Stimulated activated CD4-positive, alpha-beta T cell treated with anti-CD3 and anti-CD28 coated beads, Interleukin-12 subunit alpha, Interleukin-12 subunit beta, amount 100 ng/mL, for 4 hours (primary cell): ENCODE measurements at regions not wholly inside any gene's neighbourhood (a gene's known extent, or its start where the extent isn't known, plus 50 kb on each side); places are given as distances from the start of the nearest gene placed in this dataset.

Experiments
- DNase-seq: peaks from one replicate; pipeline ENCODE4 v3.0.0-alpha.2; 2020

DNA sequence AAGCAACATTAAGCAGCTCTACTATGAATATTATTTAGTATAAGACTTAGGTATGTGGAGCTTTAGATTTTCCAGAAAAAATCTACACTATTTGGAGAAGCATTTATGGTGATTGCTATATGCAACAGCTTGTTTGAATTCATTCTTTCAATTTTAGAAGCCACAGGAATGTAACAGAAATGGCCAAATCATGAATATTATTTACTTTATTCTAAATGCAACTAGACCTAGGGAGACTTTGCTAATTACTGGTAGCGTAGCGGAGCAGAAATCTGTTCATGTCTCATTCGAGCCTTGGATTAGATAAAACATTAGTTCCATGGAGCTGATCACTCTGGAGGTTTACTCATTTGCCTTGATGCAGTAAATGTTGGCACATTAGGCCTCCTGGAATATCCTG lies 290.2 kb downstream of the ZNF608 start:
- DNase-seq, result no peak

DNA sequence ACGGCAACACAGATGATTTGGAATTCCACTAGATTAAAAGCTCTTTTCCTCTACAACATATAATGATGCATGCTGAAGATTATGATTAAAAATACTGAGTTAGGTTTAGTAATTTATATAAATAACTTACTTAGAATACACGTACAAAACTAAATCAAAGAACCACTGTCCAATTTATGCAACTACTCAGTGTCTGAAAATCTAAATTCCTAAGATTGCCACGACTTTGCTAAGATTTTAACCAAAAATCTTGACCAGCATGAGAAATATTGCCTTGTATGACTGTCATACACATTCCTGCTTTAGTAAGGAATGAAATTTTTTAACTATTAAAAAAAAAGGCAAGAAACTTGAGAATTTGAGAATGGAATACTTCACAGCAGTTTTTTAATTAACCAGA lies 292.4 kb downstream of the ZNF608 start:
- no peak for DNase-seq

DNA sequence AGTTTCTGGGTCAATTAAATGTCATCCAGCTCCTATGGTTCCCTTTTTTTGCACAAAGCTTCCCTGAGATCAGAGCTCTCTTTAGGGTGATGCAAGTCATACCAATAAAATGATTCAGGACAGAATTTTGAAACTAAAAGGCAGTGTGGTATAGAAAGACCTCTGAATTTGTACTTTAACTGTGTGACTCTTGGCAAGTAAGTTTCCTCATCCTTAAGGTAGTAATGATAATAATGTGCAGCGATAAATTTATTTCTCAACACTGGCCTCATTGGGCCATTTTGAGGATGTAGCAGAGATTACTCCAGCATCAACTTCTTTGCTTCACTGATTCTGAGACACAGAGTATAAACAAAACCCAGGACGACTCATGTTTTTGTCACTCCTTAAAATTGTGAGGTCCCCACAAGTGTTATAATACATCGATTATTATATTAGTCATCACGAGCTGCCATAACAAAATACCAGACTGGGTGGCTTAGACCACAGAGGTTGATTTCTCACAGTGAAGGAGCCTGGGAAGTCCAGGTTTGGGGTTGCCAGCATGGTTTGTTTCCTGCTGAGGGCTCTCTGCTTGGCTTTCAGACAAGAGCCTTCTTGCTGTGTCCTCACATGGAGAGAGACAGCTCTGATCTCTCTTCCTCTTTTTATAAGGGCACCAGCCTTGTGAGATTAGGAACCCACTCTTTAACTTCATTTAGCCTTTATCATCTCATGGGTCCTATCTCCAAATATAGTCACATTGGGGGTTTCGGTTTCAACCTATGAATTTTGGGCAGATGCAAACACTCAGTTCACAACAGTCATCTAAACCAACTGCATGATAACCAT lies 293.0 kb downstream of the ZNF608 start:
- no peak for DNase-seq

DNA sequence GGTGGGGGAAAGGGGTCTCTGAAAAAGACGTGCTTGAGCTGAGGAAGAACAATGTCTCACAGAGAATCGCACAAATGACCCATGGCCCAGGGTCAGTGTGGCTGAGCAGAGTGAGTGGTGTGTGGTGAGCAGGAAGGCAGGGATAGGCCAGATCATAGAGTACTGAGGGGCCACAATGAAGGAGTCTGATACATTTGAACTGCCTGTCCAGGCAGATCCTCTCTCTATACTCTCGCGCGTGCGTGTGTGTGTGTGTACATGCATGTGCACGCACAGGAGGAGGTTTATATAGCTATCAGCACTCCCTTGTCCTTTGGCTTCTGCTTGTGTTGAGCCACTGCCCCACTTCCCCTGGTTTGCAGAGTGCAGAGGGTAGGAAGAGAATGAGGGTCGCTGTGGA lies 294.0 kb downstream of the ZNF608 start:
- DNase-seq, result no peak

DNA sequence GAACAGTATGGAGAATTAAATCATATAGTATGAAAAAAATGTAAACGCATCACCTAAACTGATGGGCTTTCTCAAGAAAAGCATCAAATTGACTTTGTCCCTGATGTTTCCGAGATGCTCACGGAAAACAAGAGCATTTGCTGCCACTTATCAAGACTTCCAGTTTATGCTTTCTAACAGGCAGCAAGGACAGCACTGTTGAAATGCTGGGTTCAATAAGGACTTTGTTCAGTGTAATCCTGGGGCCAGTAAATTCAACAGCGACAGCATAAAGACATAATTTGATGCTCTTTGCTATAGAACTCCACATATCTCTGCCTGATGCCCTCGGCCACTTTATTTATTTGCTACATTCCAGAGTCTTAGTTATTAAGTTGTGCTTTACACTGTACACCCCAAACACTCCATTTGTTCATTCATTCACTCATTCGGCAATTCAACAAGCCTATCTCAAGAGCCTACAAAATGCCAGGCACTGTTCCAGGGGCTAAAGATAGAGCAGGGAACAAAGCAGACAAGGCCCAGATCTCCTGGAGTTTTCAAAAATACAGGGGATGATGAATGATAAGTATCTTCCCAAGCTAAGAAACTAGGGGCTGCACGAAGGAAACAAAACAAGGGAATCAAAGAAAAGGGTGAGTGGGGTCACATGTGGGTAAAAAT lies 294.6 kb downstream of the ZNF608 start:
- no peak for DNase-seq

DNA sequence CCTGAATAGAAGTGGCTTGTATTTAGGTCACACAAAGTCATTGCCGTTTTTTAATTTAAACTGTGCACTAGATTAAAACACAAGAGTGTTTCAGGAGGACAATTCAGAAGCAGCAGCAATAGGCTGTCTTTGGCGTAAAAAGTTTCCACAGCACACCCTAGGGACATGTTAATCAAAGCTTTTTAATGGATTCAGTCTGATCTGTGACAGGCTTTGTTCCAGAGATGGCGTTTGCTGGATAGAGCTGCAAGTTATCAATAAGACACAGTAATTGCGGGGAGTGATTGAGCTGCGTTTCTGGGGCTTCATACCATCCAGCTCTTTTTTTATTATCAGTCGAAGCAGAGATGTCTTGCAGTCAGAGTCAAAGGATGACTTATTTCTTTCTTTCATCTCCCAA lies 300.3 kb downstream of the ZNF608 start:
- DNase-seq, result no peak

DNA sequence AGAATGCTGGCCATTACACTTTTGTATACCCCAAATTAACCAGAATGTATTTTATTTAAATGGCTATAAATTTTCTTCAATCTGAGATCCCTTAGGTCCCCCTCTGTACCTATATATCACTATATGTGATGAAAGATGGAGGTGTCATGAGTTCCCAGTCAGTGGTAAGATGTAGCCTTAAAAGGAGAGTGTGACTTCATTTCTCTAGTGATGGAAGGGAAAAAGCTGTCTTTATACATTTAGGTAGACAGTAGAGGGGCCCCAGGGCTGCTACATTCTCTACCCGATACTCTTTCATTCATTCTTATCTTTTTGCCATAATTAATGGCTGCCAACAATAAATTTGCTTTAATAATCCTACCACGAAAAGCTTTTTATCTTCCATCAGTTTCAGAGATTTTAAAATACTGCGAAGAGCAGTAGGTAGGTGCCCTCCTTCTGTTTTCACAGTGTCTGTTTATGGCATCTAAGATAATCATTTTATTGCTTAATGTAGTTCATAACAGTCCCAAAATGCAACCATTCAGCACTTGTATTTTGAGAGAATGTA lies 301.3 kb downstream of the ZNF608 start:
- DNase-seq, result no peak

DNA sequence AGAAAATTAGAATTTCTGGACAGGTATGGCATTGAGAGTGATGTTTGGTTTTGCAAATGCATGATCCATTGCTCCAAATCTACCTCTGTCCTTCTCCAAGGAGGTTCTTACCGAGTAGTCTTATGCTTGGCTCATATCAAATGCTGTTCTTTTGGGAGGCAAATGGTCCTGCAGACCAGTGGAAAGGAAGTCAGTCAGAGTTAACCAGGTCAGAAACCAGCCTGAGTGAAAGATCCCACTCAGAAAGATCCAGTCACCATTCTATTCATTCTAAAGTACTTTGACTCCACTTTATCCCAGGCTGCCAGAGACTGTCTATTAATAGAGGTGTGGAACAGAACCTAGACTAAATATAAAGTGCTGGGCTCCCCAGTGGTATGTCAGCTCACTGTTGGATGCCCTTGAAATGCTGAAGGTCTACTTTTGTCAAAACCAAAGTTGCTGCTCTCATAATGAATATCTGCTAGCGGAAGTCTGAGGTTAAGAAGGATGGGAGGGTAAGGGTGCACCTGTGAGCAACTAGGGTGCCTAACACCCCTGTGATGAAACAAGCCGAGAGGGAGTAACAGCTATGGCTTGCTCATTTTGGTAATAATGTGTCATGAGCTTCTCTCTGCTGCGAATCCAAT lies 302.2 kb downstream of the ZNF608 start:
- no peak for DNase-seq

DNA sequence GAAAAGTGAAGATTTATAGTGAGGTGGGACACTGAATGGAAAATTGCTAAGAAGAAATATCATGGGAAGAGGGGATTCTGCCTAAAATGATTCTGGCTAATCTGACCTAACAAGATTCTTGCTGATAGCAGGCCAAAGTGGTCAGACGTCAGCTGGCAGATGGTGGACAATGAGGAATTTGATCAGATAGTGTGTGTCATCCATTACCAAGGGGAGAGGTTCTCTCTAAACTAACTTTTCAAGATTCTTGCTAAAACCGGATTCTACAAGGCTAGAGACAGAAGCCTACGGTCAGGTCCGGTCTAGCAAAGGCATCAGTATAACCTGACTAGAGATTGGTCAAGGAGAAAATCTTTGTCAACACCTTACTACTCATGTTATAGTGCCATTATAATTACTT lies 306.0 kb downstream of the ZNF608 start:
- no peak for DNase-seq

DNA sequence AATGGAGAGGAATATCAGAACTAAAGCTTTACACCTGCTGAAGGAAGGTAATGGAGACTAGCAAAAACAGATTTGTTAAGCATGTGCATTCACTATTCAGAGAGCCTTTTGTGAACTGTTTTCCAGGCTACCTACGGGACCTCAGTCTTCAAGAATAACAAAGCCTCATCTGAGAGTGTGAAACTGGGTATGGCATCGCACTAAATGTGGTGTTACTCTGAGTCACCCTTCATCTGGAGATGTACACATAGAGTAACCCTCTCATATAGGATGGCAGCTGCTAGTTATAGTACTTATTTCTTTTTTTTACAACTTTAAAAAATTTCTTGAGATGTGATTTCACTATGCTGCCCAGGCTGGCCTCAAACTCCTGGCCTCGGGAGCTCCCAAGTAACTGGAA lies 306.8 kb downstream of the ZNF608 start:
- DNase-seq, result no peak

DNA sequence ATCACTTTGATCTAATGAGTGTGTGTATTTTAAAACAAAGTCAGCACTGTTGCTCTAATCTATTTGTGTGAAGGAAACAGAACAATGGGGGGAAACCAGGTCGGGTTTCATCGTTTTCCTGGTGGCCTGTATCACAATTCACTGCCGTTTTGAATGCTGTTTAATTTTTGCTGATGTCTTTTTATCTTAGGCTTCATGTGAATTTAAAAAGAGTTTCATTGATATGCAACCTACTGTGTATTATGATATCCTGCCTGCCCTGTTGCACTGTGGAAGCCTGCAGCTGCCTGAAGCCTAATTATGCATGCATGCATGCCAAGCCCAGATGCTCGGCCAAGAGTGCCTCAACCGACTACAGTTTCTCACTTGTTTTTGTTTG lies 307.5 kb downstream of the ZNF608 start:
- no peak for DNase-seq

DNA sequence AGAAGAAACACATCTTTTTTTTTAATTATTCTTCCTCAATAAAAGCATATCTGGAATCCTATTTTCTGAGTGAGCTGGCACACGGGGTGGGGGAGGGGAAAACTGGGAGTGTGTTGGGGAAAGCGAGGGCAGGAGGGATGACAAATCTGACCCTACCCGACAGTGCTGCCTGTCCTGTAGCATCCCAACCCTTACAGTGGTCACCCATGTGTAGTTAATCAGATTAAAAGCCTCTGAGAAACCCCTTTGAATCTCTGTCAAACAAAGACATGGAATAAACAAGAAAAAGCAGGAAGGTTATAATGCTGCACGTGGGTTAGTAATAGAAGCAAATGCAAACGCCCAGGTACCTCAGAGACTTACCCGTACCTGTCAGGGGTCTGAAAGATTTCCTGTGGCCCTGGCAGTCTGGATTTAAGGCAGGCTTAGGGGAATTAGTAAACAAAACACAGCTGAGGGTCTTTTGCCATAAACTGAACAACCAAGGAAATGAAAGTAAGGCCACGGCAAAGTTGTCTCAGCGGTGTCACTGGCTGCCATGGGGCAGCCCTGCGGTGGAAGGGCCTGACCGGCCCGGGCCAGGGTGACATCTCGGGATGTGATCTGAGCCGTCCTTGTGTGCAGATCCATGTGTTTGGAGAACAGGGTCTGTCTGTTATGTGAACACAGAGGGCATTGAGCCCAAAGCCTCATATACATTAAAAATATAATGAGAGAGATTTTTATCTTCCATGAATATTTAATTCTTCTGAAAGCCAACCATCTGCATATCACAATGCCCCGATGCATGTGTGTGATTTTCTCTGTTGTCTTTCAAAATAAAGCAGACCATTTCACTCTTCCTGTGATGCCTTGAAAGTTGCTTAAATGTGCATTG lies 308.2 kb downstream of the ZNF608 start:
- no peak for DNase-seq

DNA sequence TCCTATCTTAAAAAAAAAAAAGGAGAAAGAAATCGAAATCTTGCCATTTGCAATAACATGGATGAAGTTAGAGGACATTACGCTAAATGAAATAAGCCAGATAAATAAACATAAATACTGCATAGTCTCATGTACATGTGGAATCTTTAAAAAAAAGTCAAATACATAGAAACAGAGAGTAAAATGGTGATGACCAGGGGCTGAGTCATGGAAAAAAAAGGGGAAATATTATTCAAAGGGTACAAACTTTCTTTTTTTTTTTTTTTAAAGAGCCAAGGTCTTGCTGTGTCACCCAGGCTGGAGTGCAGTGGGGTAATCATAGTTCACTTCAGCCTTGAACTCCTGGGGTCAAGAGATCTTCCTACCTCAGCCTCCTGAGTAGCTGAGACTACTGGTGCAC lies 310.1 kb downstream of the ZNF608 start:
- no peak for DNase-seq

DNA sequence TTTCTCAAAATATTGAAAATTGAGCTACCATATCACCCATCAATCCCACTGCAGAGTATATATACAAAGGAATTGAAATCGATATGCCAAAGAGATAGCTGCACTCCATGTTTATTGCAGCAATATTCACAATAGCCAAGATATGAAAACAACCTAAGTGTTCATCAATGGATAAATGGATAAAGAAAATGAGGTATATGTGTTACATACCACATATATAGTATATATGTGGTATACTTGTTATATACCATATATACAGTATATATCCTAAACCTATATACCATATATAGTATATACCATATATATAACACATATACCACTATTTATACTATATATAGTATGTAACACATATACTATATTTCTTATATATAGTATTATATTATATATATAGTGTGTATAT lies 313.3 kb downstream of the ZNF608 start:
- no peak for DNase-seq

DNA sequence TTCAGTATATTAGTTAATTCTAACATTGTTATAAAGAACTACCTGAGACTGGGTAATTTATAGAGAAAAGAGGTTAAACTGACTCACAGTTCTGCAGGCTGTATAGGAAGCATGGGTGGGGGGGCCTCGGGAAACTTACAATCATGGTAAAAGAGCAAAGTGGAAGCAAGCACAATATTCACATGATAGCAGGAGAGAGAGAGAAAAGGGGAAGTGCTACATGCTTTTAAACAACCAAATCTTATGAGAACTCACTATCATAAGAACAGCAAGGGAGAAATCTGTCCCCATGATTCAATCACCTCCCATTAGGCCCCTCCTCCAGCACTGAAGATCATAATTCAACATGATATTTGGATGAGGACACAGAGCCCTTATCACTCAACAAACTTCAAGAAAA lies 324.9 kb downstream of the ZNF608 start:
- DNase-seq, result no peak

DNA sequence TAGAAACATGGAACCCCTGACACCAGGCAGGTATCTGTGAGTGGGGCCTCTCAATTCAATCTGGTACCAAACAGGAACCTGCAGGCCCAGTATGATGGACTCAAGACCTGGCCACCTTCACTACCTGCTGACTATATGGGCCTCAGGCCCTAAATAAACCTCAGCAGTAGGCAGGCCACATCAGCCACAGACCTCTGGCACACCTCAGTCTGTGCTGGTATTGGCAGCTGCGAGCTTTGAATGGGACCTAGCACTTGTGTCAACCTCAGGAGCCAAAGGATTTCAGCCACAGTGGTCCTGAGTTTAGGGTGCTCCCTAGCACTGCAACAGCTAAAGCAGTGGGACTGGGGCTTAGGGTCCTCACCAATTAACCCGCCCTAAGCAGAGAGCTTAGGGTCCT lies 325.5 kb downstream of the ZNF608 start:
- no peak for DNase-seq

DNA sequence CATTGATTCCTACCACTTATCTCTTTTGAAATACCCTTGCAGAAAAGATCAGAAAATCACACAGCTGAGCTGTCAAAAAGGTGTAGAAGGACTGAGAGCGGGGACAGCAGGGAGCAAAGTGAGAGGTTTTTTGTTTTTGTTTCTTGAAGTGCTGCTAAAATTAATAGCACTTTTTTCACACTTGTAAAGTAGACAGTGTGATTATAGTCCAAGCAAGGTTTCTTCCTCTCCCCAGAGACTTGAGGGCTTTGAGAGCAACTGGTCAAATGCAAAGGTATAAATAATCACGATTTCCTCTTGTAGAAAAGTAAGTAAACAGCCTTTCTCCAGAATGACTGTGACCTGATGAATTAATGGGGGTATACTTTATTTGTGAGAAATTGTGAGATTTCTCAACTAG lies 326.9 kb downstream of the ZNF608 start:
- DNase-seq, result no peak

DNA sequence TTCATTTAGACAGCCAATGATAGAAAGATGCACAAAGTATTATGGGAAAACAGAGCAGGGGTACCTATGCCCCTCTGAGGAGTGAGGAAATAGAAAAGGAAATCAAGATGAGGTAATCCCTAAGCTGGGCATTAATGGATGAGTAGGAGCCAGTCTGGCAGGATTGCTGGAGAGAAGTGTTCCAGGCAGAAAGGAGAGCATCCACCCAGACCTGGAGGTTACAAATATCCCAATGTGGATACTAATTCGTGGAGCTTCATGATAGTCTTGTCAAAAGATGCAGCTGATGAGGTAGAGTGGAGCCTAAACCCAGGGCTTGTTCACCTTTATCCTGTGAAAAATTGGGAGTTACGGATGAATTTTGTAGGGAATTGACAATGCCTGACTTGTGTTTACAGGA lies 328.0 kb downstream of the ZNF608 start:
- no peak for DNase-seq

DNA sequence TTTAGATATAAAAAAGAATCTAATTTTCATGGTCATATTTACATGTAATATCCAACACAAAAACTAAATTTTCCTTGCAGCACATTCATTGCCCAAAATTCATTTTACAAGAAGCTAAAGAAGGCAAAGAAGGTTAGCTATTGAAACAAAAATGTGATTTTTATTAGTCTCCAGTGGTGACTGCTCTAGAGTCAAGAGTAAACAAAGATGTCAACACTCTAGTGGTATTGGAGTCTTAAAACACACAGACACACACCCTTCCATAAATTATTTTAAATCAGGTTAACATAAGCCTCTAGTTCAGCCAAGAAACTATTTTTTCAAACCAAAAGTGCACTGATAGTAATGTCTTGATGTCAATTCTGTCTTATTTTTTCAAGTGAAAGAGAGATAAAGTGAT lies 329.2 kb downstream of the ZNF608 start:
- DNase-seq, result no peak

DNA sequence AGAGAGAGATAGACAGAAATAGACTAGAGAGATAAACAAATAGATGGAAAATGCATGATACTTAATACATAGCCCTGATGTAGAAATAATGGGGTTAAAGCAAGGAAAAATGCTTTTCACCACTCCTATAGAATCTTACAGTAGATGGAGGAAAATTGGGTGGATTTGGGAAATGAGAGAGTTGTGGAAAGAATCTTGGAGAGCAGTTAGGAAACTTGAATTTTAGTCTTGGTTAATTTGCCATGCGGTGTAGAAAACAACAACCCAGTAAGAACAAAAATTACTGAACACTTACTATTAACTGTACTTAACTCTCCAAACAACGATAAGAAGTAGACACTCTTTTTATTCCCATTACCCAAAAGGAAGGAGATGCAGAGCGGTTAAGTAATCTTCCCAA lies 329.8 kb downstream of the ZNF608 start:
- no peak for DNase-seq

DNA sequence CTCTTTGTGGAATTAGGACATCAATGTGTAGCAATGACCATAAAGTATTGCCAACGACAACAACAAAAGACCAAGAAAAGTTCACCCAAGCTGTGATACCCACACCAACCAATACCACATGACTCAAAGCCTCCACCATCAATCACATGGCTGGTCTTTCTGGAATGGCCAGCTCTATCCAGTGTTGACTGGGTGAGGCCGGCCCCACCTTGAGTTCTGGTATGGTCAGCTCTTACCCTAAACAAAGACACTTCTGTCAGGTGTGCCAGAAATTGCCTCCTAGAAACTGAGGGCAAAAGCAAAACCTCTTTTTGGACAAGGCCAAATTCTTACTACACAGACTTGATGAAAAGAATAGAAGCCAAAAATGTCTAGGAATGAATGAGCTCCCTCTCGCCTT lies 331.5 kb downstream of the ZNF608 start:
- no peak for DNase-seq

DNA sequence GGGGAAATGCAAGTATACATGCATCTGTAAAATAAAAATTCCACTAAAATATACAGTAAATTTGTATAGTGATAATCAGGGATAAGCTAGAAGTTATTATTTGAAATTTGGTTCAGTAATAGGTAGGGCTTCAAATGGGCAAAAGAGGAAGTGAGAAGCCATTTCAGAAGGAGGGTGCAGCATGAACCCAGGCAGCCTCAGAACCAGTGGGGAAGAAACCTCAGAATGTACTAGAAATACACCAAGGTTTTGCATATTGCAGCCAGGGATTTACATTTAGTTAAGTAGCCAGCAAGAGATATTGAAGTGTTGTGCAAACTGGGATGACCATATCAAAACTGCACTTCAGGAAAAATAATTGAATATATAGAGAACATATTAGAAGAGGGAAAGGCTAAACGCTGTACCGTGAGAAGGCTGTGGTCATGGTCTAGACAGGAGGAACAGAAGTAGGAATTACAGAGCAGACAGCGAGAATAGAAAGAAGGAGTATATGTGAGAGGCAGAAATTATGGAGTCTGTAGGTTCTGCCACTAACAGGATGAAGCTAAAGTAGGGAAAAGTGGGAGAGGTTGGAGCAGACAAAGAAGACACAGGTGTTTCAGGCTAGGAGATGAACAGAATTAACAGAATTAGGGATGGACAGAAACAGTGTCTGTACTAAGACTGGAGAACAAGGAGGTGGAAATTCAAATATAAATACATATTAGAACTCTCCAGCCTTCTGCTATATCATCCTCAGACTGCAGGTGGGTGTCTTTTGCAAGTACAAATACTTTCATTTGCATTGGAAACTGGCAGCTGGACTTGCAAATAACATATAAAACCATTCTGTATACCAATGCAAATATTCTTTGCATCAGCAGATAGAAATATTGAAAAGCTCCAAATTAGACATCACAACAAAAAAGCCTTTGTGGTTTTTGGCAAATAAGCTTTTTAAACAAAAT lies 335.6 kb downstream of the ZNF608 start:
- DNase-seq, result no peak
